ENCODE measurements at regions not wholly inside any gene's neighbourhood (a gene's known extent, or its start where the extent isn't known, plus 50 kb on each side); places are given as distances from the start of the nearest gene placed in this dataset.
"Not testable (repeated sequence)": the region's sequence is repeated elsewhere in the genome, so short reads cannot be mapped to it uniquely, and the experiment has no call there.

DNA sequence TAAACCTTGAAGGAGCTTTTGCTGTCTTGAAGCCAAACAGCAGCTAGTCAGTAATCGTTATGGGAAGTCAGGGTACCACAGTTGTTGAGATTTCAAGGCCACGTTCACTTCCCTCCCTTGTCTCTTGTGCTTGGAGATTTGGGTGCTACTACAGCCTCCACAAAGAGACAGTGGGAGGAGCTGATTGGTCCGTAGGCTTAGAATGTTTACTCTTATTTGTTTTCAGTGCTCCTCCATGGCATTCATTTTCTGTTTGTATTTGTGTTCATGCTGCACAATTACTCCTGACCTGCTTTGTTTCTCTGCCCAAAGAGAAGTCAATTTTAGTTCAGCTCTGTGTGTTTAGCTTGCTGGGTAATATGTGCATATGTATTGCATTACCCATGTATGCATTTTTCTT lies 147.7 kb downstream of the PRL start:
- no peak for ATAC-seq
- H3K9me3 ChIP-seq (ENCODE audit: control insufficient read depth, low read length, poor library complexity, severe bottlenecking) = no peaks in the 10 kb centered on the region
- DNase-seq = no peak
- Mint-ChIP-seq H3K4me1 (no peaks in the 10 kb centered on the region), H3K27me3 (peaks cover 19% of the 10 kb centered on the region), H3K4me3 (no peak overlapping the region), H3K36me3 (ENCODE audit: low read depth) (no peaks in the 10 kb centered on the region), H3K27ac (no peak overlapping the region)

DNA sequence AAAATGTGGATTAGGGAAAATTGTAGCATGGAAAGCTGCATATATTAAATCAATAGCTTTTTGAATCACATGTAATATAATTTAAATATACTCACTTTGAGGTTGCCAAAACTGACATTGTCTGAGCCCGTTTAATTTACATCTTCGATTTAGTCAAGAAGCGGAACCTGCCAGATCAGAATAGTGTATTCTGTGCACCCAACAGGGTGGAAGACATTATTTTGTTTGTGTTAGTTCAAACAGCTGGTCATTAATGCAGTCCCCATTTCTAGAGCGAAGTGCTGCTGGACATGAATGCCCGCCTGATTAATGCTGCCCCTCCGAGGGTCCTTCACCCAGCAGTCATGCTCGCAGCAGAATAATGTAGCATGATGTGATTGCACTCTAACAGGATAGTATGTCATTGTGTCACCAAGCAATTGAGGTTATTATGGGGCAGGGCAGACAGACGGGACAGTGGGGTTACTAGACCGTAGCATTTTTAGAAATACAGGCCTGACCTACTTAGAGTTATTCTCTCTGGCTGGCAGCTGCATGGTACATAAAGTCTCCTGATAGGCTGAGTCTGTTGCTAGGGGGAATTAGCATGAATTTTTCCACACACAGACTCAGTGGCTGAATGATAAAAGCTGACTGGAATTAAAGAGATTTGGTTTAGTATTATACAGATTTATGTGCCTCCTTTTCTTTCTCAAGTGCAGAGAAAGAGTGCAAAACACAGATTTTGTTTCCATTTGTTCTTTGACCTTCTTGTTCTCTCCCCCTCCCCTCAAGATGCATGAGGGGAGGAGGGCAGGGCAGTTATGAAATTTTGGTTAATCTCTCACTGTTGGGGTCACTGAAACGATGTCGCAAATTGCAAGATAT lies 147.1 kb downstream of the PRL start:
- no peak overlapping the region for H3K27ac Mint-ChIP-seq
- no peaks in the 10 kb centered on the region for H3K4me1 Mint-ChIP-seq

GRCh38 chr6:22150368-22151035 lies 146.3 kb downstream of the PRL start:
- no peak for ATAC-seq
- no peaks in the 10 kb centered on the region for H3K9me3 ChIP-seq (ENCODE audit: control insufficient read depth, low read length, poor library complexity, severe bottlenecking)
- H3K27ac Mint-ChIP-seq = no peak overlapping the region
- no peak for DNase-seq
- no peaks in the 10 kb centered on the region for H3K36me3 Mint-ChIP-seq (ENCODE audit: low read depth)
- H3K4me3 Mint-ChIP-seq = no peak overlapping the region
- no peaks in the 10 kb centered on the region for H3K4me1 Mint-ChIP-seq
- H3K27me3 Mint-ChIP-seq = peaks cover 19% of the 10 kb centered on the region

More for the DNA sequence above, 147.1 kb downstream of the PRL start:
- DNase-seq = no peak
- Mint-ChIP-seq H3K36me3 (ENCODE audit: low read depth) (no peaks in the 10 kb centered on the region), H3K4me3 (no peak overlapping the region), H3K27me3 (peaks cover 19% of the 10 kb centered on the region)
- ATAC-seq = no peak
- H3K9me3 ChIP-seq (ENCODE audit: control insufficient read depth, low read length, poor library complexity, severe bottlenecking) = no peaks in the 10 kb centered on the region

DNA sequence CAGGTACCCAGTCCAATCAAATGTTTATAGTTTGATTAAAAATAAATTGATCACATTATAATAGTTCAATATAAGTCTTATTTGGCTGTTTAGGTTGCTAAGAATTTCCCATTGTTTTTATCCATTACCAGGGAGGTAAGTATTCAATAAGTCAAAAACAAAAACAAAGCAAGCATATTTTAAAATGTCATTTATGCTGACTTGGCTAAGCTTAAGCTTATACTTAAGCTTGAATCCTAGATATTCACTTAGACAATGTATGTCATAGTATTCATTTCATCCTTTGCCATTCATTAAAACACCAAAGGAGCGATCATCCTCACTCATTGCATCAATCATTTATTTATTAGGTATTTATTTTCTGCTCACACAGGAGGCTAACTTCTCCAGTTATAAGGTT lies 144.9 kb downstream of the PRL start:
- H3K4me1 Mint-ChIP-seq = no peaks in the 10 kb centered on the region
- H3K4me3 Mint-ChIP-seq = no peak overlapping the region
- no peak overlapping the region for H3K27ac Mint-ChIP-seq
- peaks cover 16% of the 10 kb centered on the region for H3K27me3 Mint-ChIP-seq
- DNase-seq (no peak), ATAC-seq (no peak)
- no peaks in the 10 kb centered on the region for H3K9me3 ChIP-seq (ENCODE audit: control insufficient read depth, low read length, poor library complexity, severe bottlenecking)
- H3K36me3 Mint-ChIP-seq (ENCODE audit: low read depth) = no peaks in the 10 kb centered on the region

GRCh38 chr6:22152841-22153240 lies 144.0 kb downstream of the PRL start:
- Mint-ChIP-seq H3K27me3 (peaks cover 8% of the 10 kb centered on the region), H3K4me3 (no peak overlapping the region), H3K4me1 (no peaks in the 10 kb centered on the region), H3K36me3 (ENCODE audit: low read depth) (no peaks in the 10 kb centered on the region), H3K27ac (no peak overlapping the region)
- ATAC-seq (no peak), DNase-seq (no peak)
- H3K9me3 ChIP-seq (ENCODE audit: control insufficient read depth, low read length, poor library complexity, severe bottlenecking) = no peaks in the 10 kb centered on the region

DNA sequence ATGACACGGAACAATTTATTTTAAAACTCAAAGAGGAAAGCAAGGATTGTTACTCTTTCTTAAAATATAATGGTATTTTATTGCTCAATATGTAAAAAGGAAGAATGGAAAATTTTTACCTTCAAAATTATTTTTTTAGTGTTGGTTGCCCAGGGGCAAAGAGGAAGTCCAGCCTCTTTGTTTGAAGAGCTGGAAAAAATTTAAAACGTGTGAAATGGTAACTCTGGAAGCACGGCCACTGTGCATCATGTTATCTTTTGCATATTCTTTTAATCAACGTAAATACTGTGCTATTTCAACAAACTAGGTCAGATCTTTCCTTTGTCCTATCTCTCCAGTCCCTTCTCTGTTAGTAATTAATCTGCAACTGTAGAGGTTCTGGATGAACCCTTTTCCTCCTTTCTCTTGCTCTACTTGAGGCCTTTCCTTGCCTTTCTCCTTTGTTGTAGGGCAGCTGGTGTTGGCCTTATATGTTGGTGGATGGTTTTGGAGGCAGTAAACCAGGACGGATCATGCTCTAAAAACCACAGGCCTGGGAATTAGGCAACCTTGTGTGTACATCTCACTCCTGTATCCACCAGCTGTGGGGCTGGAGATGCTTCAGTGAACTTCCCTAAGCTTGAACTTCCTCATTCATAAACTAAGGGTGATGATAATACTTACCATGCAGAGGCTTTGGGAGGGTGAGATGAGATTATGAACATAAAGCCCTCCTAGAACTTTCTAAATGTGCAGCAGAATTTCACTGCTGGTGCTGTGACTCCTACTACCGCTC lies 143.3 kb downstream of the PRL start:
- no peak overlapping the region for H3K27ac Mint-ChIP-seq
- DNase-seq (no peak), ATAC-seq (no peak)
- H3K4me1 Mint-ChIP-seq = no peaks in the 10 kb centered on the region
- no peaks in the 10 kb centered on the region for H3K36me3 Mint-ChIP-seq (ENCODE audit: low read depth)
- no peaks in the 10 kb centered on the region for H3K9me3 ChIP-seq (ENCODE audit: control insufficient read depth, low read length, poor library complexity, severe bottlenecking)
- H3K4me3 Mint-ChIP-seq = no peak overlapping the region
- peaks cover under 1% of the 10 kb centered on the region for H3K27me3 Mint-ChIP-seq

GRCh38 chr6:22155551-22155950 lies 141.3 kb downstream of the PRL start:
- Mint-ChIP-seq H3K27ac (no peak overlapping the region), H3K36me3 (ENCODE audit: low read depth) (no peaks in the 10 kb centered on the region), H3K27me3 (no peaks in the 10 kb centered on the region), H3K4me1 (no peaks in the 10 kb centered on the region), H3K4me3 (no peak overlapping the region)
- DNase-seq (no peak), ATAC-seq (no peak)
- no peaks in the 10 kb centered on the region for H3K9me3 ChIP-seq (ENCODE audit: control insufficient read depth, low read length, poor library complexity, severe bottlenecking)

GRCh38 chr6:22157233-22157632 lies 139.6 kb downstream of the PRL start:
- no peak for ATAC-seq
- Mint-ChIP-seq H3K36me3 (ENCODE audit: low read depth) (no peaks in the 10 kb centered on the region), H3K4me1 (no peaks in the 10 kb centered on the region), H3K4me3 (no peak overlapping the region), H3K27me3 (no peaks in the 10 kb centered on the region), H3K27ac (no peak overlapping the region)
- no peaks in the 10 kb centered on the region for H3K9me3 ChIP-seq (ENCODE audit: control insufficient read depth, low read length, poor library complexity, severe bottlenecking)
- DNase-seq = no peak

GRCh38 chr6:22164236-22164635 lies 132.6 kb downstream of the PRL start:
- no peaks in the 10 kb centered on the region for H3K4me1 Mint-ChIP-seq
- H3K27me3 Mint-ChIP-seq = no peaks in the 10 kb centered on the region
- ATAC-seq (no peak), DNase-seq (no peak)
- H3K4me3 Mint-ChIP-seq = no peak overlapping the region
- H3K9me3 ChIP-seq (ENCODE audit: control insufficient read depth, low read length, poor library complexity, severe bottlenecking) = no peaks in the 10 kb centered on the region
- no peak overlapping the region for H3K27ac Mint-ChIP-seq
- no peaks in the 10 kb centered on the region for H3K36me3 Mint-ChIP-seq (ENCODE audit: low read depth)

GRCh38 chr6:22171006-22171405 lies 125.8 kb downstream of the PRL start:
- not testable (repeated sequence) for H3K27ac Mint-ChIP-seq; H3K4me1 Mint-ChIP-seq; H3K9me3 ChIP-seq (ENCODE audit: control insufficient read depth, low read length, poor library complexity, severe bottlenecking); ATAC-seq; H3K36me3 Mint-ChIP-seq (ENCODE audit: low read depth); DNase-seq; H3K27me3 Mint-ChIP-seq; H3K4me3 Mint-ChIP-seq

DNA sequence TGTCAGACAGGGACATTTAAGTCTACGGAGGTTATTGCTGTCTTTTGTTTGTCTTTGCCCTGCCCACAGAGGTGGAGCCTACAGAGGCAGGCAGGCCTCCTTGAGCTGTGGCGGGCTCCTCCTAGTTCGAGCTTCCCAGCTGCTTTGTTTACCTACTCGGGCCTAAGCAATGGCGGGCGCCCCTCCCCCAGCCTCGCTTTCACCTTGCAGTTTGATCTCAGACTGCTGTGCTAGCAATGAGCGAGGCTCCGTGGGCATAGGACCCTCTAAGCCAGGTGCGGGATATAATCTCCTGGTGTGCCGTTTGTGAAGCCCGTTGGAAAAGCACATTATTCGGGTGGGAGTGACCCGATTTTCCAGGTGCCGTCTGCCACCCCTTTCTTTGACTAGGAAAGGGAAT lies 125.0 kb downstream of the PRL start:
- H3K4me3 Mint-ChIP-seq; DNase-seq; H3K27ac Mint-ChIP-seq; H3K4me1 Mint-ChIP-seq; ATAC-seq; H3K27me3 Mint-ChIP-seq; H3K9me3 ChIP-seq (ENCODE audit: control insufficient read depth, low read length, poor library complexity, severe bottlenecking); H3K36me3 Mint-ChIP-seq (ENCODE audit: low read depth): not testable (repeated sequence)

- no peaks in the 10 kb centered on the region for H3K36me3 Mint-ChIP-seq (ENCODE audit: low read depth)
- H3K4me3 Mint-ChIP-seq = no peak overlapping the region
- H3K27me3 Mint-ChIP-seq = no peaks in the 10 kb centered on the region
- H3K27ac Mint-ChIP-seq = no peak overlapping the region
- H3K4me1 Mint-ChIP-seq = no peaks in the 10 kb centered on the region
- H3K9me3 ChIP-seq (ENCODE audit: control insufficient read depth, low read length, poor library complexity, severe bottlenecking) = peaks cover 2% of the 10 kb centered on the region
- no peak for DNase-seq
- no peak for ATAC-seq
These were observed 123.5 kb downstream of the PRL start for GRCh38 chr6:22173311-22173710.

- H3K9me3 ChIP-seq (ENCODE audit: control insufficient read depth, low read length, poor library complexity, severe bottlenecking); H3K36me3 Mint-ChIP-seq (ENCODE audit: low read depth); DNase-seq; H3K4me1 Mint-ChIP-seq; H3K27me3 Mint-ChIP-seq; H3K27ac Mint-ChIP-seq; H3K4me3 Mint-ChIP-seq; ATAC-seq: not testable (repeated sequence)
These were observed 116.6 kb downstream of the PRL start for GRCh38 chr6:22180250-22180649.
